ENCODE measurements at regions not wholly inside any gene's neighbourhood (a gene's known extent, or its start where the extent isn't known, plus 50 kb on each side); places are given as distances from the start of the nearest gene placed in this dataset.

GRCh38 chr4:54877006-54877405 is 219.2 kb downstream of the KIT start:
- no peak for TF ChIP-seq CTCF (IDR thresholded peaks at IDR 0.05)
- TF ChIP-seq POLR2A (IDR thresholded peaks at IDR 0.05): no peak
- no peak for TF ChIP-seq EP300 (IDR thresholded peaks at IDR 0.05; ENCODE audit: low read depth)
- TF ChIP-seq POLR2AphosphoS5 (IDR thresholded peaks at IDR 0.05): no peak

All from transverse colon (tissue), 4 donors.